NCI-H1930 (cell line): ENCODE measurements at regions not wholly inside any gene's neighbourhood (a gene's known extent, or its start where the extent isn't known, plus 50 kb on each side); places are given as distances from the start of the nearest gene placed in this dataset.

ENCODE experiments used
- DNase-seq, 2 experiments: peaks; one replicate each; lab custom pipeline; 2025; lab: John Stamatoyannopoulos, UW

DNA sequence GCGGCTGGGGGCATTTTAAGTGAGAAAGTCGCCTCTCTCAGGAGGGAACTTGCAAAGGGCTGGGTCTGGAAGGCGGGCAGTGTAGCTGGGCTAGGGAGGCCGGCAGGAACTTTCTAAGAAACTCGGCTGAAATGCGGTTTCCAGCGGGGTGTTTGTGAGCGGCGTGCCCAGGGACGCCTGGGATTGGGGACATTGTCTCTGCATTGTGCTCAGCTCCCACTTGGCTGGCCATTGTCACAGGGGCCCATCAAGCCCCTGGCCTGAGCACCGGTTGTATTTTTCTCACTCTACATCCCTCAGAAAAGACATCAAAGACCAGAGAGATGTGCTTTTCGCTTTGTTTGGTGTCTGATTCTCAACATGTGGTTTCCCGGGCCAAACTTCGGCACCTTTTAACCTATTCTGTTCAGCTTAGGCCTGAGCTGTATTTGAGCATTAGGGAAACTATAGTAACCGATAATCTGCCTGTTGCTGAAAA is 291.1 kb upstream of the IRX3 start:
- no peak for DNase-seq

DNA sequence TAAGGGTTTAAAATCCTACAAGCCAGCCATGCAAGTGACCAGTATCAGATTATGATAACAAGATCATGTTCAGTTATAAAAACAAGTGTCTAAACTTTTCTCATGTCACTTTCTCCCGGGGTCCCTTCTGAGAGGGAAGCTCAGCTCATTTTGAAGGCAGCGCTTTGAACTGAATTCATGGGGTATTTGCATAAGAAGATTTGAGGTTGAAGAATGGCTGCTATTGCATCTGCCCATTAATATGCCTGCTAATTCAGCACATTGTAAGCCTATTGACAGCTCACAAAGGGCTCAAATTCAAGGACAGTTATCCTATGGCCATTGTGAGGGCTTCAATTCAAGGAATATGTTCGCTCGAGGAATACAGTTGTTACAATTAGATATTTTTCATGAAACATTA is 290.2 kb upstream of the IRX3 start:
- DNase-seq: no peak

DNA sequence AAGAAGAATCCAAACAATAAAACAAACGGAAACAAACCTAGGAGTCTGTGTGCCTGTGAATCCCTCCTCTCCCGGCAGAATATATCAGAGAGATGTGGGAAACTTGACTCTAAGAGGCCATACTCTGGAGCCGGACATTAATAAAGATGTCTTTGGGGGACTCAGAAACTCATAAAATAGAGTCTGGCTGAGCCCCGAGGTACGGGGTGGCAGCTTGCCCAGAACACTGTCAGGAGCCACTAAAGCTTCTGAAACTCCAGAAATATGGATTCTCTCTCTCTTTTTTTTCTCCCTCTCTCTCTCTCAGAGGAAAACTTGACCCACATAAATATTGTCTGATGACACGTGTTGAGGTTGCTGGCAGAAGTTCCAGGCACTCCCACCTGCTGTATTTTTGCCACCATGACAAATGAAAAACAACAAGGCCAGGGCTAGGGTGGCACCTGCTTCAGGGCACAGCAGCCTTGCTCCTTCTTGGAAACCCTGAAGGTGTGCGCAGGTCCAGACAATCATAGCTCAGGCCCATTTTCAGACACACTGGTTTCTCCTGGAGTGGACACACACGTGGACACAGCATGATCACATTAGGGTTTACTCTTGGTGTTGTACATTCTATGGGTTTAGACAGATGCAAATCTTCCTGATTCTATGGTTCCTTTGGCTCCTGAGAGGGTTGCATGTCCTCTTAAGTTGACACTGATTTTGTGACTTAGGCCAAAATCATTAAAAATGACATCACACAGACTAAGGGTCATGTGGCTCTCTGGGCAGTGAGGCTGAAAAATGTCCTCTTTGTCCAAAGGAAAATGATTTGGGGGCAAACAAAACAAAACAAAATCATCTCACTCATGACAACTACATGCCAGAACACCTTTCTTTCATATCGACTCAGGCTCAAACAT is 282.6 kb upstream of the IRX3 start:
- no peak for DNase-seq

DNA sequence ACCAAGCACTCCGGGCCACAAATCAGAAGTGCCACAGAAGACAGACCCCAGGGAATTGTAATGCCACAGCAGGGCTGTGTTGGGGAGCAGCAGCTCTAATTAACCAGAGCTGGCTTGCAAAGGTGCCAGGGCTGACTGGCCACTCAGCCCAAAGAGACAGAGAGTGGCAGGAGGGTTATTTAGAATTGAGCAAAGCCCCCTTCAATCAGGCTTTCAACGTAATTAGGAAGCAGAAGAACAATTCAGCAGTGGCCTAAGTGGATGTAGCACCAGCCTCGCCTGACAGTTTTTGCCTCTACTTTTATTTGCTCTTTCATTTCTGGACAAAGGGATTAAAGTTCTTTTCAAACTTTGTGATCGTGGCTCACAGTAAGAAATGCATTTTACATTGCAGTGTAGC is 278.3 kb upstream of the IRX3 start:
- no peak for DNase-seq

DNA sequence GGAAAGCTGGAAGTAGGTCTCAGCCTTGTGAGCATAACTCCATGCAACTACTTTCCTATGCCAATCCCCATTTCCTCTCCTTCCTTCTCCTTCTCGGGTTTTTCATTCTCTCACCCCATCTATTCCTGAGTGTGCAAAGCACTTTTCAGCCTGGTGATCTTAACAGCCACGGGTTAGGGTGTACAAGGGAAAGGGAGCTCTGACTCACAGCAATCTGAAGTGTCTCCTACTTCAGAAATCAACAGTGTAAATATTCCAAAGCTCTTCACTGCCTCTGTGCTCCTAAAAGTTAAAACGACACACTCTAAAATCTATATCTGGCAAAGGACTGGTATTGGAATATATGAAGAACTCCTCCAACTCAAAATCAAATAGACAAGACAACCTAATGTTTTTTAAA is 268.0 kb upstream of the IRX3 start:
- no peak for DNase-seq

DNA sequence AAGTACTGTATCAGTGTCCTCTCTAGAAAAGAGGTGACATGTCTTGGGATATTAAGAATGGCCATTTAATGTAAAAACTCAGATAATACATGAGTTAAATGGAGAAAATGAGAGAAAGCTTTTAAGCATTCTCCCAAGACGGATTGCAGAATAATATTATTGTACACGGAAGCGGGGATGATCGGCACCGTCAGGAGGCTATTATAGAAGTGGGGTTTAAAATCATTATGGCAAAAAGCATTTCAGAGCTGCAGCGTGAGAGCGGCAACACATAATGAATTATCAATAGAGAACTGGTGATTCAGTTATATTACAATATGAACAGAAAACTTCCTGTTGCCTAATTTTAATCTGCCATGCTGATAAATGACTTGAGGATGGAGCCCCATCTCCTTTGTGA is 261.7 kb upstream of the IRX3 start:
- DNase-seq: no peak

DNA sequence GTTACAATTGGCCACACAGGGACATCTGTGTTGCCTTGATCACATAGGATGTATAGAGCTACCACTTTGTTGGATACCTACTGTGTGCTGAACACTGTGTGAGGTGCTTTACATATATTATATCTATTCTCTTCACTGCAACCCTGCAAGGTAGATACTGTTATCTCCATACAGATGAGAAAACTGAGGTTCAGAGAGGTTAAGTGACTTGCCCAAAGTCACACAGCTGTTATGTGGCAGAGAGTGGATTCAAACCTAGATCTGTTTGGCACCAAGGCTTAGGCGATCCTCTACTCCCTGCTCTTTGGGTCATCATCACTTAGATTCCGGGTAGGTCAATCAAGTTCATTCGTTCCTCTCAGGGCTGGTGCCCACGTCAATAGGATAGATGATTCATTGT is 260.5 kb upstream of the IRX3 start:
- DNase-seq: no peak

DNA sequence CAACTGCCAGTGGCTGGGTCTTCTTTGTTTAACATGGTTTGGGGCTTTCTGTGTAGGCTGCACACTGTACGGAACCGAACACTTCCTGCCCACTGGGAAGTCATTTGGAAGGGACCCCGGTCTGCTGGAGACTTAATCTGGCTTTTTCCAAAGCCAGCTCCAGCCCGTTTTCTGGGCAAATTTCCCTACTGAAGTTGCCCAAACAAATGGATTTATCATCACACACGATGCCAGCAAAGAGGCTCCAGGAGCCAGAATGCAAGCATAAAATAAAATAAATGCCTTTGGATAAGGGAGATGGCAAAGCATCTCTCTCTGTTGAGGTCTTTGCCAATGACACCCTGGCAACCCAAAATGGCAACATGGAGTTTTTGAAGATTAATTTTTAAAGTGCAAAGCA is 259.9 kb upstream of the IRX3 start:
- DNase-seq: peak in 1 of 2 experiments; percentile 52

DNA sequence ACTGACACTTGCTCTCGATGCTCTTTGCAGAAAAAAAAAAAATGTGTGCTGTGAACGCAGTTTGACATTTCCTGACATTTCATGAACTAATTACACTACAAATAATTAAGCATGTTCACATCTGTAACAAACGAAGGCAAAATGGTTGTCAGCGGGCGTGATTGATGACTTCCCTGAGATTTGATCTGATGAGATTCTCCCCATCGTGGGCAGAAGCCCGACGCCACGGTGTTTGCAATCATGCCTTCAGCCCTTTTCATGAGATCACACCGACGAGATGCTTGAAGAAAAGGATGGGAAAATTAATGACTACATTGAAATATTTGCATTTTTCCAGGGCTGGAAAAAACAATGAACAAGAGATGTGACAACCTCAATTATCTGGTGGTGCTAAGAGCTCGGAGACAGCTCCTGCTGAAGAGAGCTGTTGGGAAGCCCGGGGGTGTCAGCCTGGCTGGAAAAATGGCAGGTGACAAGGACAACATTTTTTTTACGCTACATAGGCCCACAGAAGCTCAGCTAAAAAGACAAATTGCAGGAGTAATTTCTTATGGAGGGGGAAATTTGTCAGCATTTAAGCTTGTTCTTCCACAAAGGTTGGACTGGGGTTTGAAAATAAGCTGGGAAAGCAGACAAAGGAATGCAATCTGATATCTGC is 259.4 kb upstream of the IRX3 start:
- DNase-seq: peak; percentile 15 to 28

DNA sequence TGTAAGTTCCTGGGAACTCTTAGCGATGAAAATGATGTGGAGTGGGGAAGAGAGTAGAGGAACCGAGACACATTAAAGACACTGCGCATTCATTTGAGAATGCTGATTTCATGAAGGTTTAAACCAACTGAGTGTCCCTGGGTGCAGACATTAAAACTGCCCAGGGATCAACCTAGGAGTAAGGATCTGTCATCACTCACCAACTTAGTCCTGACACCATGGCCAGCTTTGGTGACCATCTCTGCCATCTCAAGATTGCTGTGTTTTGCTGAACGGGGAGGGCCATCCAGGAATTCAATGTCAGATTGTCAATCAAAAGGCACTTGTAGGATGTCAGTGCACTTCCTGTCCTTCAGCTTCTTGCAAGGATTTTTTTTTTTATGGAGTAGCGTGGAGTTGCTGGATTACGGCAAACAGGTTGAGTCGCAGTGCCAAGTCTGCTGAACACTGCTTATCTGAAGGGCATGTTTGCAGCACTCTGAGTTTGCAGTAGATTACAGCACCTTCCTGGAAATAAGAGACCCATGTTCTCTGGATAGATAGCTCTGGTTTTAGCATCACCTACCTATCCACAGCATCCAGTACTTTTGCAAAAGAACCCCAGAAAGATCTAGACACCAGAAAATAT is 258.1 kb upstream of the IRX3 start:
- DNase-seq: no peak

DNA sequence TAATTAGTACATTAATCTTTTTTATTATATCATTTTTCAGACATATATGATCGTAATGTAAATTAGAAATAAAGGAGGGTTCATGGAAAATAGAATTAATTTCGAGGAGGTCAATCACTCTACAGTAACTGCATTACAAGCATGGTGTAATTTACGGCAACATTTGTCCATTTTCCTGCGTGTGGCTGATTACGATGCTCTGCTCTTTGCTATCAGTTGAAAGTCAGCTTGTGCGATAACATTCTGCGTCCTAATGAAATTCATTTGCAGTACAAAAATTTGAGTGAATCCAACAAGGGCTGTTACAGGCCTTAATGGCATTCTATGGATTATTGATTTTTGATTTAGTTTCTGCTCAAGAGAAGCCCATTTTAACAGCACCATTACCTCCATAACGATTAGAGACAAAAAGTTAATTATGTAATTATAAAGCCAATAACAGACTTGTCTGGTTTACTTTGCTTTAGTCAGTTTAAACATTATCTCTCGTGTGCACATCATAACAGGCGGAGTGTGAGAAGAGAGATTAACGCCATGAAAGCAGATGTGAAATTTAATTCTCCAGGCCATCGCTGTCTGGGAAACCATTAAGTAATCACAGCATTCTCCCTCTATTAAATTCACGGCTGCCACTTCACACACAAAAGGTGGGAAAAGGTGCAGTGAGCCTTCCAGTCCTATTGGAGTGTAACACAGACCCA is 256.4 kb upstream of the IRX3 start:
- DNase-seq: peak; percentile 61 to 64

DNA sequence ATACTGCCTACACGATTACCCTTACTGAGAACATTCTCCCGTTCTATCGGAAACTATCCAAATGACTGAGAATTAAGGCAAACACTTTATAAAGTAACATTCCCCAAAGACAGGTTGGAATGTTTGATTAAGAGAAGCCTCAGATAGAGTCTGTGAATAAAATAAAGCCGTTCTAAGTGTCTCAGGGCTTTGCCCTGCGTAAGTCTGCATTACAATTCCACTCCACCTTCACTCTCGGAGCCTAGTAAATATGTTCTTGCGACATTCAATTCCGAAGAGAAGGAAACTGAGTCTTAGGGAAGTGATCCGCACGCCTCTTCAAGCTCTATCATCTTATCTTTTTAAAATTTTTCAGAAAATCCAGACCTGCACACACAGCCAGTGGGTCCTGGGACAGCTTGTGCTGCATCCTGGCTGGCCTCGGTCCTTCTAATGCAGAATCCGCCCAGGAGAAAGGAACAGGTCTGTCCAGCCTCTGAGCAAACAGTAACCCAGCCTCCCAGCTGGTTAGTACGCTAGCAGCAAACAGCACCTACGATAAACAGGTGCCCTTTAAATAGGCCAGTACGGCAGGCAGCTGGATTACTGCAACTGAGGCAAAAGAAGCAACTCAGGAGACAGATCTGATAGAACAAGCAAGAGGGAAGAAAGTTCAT is 254.1 kb upstream of the IRX3 start:
- no peak for DNase-seq

DNA sequence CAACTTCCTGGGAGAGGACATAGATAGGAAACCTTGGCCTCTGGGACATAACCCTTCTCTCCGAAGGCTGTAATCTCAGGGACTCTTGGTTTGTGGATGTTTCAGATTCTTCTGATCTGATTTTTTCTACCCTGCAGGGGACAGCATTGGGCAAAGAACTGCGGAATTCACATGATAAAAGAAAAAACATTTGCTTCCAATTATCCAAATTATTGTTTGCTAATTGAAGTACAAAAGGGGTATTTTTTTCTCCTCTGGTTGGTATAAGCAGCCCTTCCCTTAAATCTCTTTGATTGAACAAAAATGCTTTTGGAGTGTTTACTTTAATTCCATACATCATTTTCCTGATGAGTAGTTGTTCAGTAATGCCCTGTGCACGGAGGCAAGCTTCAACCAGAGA is 251.7 kb upstream of the IRX3 start:
- DNase-seq: no peak

DNA sequence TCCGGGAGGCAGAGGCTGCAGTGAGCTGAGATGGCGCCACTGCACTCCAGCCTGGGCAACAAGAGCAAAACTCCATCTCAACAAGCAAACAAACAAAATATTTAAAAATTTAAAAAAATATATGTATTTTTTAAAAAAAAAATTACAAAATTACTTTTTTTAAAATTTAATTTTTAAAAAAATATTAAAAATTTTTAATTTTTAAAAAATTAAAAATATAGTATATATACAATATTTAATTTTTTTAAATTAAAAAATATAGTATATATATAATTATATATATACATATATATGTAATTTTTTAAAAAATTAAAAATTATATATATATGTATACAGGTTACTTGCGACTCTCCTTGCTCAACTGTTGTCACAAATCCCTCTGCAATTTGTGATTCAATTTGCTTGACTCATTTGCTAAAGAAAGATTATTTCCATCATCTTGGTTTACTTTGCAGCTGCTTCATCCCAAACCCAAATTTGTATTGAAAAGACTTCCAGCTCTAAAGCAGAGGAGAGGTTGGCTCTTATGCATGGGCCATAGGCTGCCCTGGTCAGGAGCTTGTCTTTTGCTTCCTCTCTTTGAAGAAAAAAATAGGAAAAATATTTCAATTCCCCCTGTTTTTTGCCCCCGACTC is 247.4 kb upstream of the IRX3 start:
- no peak for DNase-seq

DNA sequence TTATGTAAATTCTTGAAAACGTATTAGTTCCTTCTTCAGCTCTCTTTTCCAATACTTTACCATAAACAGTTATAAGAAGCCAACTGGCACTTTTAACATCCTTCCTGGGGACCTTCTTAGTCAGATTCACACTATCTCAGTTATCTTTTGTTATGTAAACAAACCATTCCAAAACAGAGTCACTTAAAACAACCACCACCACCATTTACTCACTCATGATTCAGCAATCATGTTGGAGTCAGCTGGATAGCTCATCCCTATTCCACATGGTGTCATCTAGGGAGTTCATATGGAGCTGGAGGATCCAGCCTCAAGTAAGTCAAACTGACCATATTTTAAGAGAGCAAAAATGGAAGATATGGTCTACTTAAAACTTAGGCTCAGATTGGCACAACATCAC is 240.3 kb upstream of the IRX3 start:
- DNase-seq: no peak

DNA sequence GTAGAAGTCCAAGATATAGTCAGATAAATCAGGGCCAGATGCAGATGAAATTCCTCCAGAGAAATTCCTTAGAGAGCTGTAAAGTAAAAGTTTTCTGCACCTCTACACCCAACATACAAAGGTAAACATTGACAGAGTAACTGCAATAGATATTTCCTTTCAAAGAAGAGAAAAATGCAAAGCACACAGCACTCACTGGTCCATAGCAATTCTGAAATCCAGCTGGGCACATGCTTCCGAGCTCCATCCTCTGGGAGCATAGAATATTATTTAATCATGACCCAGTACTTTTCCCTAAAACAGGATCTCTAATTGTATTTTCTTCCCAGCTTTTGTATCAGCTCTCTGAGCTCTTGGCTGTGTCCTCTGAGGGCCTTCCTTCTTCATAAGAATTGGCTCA is 239.5 kb upstream of the IRX3 start:
- DNase-seq: no peak

DNA sequence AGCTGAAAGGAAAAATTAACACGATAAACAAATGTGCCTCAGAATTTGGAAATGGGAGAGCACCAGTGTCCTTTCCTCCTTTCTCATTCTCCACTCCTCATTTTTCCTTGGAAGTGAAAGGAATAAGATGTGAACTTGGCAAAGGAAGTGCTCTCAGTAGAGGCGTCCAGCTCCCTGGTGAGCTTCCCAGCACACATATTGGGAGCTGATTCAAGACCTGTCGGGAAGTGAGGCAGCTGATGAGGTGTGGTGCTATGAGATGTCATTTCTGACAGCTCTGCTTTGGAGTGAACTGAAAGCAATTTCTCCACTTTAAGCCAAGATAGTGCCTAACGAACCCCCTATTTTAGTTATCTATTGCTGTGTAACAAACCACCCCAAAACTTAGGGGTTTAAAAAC is 238.5 kb upstream of the IRX3 start:
- DNase-seq: no peak

DNA sequence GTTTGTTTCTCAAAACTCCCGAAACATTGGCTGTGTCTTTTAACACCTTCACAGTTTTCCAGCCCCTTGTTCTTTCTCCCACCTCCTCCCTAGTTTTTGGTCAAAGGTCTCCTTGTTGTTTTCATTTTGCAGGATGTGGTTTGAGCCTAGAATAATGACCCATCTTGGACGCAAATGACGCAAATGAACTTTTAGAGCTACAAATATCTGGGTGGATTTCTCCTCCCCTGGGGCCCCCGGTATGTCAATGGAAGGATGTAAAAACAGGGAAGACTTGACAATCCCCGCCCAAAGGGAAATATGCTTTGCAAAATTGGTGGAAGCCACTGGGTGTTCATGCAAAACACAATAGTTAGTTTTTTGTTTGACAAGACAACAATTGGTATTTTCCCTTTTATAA is 236.0 kb upstream of the IRX3 start:
- DNase-seq: no peak

DNA sequence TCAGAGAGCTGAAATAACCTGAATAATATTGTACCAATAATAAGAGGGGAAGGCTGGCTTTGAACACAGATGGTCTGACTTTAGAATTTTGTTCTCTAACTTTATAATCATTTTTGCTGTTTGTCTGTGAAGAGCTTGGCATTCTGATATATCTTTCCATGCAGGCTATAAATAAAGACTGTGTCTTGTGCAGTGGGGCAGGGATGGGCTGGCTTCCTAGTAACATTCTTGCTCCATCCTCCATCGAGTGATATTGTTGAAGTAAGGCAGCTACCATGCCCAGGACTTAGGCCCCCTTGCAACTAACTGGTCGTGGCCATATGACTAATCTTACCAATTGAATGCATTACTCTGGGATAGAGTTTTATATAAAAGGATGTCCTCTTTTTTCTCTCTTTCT is 234.7 kb upstream of the IRX3 start:
- DNase-seq: no peak

DNA sequence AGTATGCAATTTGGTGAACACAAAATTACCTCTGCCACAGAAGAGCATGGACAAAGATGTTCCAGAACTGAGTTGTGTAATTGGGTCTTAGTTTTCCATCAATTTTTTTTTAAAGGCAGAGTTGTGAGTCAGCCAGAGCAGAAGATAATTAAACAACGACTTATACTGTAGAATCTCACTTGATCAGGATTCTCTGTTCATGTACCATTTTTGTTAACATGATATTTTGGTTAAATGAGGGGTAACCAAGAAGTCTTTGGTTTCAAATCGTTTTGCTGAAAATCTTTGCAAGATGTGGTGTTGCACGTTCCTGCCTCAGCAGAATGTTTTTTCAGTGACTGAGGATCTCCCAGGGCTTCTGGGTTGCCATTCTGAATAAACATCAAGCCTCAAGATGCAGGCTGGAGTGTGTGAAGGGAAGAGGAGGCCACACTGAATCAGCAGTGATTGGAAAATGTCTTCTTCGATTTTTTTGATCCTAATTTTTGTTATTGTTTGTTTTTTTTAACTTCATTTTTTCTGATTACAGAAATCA is 232.6 kb upstream of the IRX3 start:
- no peak for DNase-seq

DNA sequence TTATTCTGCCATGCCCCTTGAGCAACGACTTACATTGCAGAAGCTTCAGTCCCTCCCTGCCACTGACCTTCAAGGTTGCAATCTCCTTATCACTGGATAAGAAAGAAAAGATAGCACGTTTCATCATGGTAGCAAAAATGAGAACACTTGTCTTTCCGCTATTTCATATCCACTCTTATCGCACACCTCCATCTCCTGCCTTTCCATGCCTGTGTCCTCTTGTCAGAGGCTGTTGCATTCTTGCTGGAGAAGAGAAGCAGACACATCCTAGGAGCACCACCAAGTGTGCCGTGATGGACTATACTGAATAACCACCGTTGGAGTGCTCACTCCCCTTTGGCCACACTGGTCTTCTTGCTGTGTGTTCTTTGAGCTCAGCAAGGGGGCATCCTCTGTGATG is 230.6 kb upstream of the IRX3 start:
- no peak for DNase-seq
